GM21528 (cell line): ENCODE measurements at regions not wholly inside any gene's neighbourhood (a gene's known extent, or its start where the extent isn't known, plus 50 kb on each side); places are given as distances from the start of the nearest gene placed in this dataset.
"Not testable (repeated sequence)": the region's sequence is repeated elsewhere in the genome, so short reads cannot be mapped to it uniquely, and the experiment has no call there.

Experiments used
- ATAC-seq: cut with Tn5 transposase; IDR thresholded peaks from one replicate; pipeline ENCODE4 v1.9.1; 2021; ENCODE audit warnings: mild to moderate bottlenecking, moderate library complexity; ENCODE audit not compliant: unreplicated experiment, low FRiP score

GRCh38 chr10:18866852-18867251 is 181.7 kb upstream of the MALRD1 start:
- ATAC-seq, result no peak

- no peak for ATAC-seq
Observed at GRCh38 chr10:18868919-18869318, 179.7 kb upstream of the MALRD1 start.

GRCh38 chr10:18875477-18875876 is 173.1 kb upstream of the MALRD1 start:
- no peak for ATAC-seq

GRCh38 chr10:18879284-18879683 is 169.3 kb upstream of the MALRD1 start:
- no peak for ATAC-seq

- no peak for ATAC-seq
Observed at GRCh38 chr10:18880530-18880929, 168.1 kb upstream of the MALRD1 start.

DNA sequence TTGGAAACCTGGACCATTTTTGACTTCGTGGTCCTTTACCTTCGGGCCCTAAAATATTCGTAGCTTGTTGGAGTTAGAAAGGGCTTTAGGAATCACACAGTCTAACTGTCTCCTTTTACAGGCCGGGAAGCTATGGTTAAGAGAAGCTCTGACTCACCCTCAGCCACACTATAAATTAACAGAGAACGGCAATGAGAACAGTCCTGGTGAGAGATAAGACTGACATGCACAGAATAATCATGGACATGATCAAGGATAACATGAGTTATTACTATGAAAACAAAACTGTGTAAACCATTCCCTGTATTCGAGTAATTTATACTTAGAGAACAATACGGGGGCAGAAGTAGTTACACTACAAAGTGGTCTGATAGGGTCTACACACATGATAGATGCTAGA is 162.5 kb upstream of the MALRD1 start:
- no peak for ATAC-seq

DNA sequence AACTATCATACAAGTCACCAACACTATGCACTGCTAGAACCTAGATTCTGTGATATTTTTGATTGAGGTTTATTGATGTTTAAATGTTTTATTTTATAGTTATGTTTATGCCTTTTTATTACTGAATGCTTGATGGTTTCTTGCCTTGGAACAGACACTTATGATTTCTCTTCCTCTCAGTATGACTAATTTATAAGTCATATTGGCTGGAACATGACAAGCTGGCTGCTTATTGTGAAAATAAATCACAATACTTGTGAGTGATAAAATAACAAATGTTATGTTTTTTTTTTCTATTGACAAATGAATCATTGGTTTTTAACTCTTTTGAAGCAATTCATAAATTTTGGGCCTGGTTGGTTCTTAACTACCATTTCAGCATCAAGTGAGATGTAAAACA is 142.0 kb upstream of the MALRD1 start:
- no peak for ATAC-seq

DNA sequence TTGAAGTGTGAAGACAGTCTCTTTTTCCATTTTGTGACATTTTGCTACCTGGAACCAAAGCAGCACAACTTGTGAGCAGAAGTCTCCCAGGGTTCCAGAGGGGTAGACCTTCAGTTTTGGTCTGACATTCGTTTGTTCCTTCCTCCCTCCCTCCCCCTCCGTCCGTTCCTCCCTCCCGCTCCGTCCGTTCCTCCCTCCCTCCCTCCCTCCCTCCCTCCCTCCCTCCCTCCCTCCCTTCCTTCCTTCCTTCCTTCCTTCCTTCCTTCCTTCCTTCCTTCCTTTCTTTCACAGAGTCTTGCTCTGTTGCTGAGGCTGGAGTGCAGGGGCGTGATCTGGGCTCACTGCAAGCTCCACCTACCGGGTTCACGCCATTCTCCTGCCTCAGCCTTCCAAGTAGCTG is 131.2 kb upstream of the MALRD1 start:
- ATAC-seq, result not testable (repeated sequence)

DNA sequence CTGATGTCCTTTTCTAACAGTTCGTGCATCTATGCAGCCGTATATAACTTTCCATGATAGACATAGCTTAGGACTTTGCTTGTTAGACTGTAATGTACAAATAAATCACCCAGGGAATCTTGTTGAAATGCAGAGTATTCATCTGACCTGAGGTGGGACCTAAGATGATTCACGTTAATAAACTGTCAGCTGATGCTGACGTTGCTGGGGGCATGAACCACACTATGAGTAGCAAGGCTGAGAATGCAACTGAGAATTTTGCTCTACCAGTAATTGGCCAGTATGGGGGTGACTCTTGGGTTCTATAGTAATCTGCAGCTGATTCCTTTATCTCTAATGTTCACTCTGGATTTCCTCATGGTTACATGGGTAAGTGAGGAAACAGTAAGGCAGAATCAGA is 130.1 kb upstream of the MALRD1 start:
- ATAC-seq, result no peak

GRCh38 chr10:18949391-18949790 is 99.2 kb upstream of the MALRD1 start:
- ATAC-seq, result no peak

- ATAC-seq, result not testable (repeated sequence)
Observed at GRCh38 chr10:18951072-18951823, 97.4 kb upstream of the MALRD1 start.

DNA sequence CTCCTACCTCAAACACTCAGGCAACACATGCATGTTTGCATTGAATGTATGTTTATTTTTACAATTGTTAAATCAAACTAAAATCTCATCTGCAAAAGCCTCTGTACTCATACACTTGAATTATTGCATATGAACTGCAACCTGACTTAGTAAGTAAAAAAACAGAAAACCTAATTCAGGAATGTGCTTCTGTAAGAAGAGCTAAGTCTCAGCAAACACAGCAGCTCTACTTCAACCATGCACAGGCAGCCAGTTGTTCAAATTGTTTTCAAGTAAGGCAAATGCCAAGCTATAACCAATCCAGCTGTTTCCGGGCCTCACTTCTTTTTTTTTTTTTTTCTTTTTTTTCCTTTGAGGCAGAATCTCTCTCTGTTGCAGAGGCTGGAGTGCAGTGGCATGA is 93.5 kb upstream of the MALRD1 start:
- ATAC-seq, result no peak

DNA sequence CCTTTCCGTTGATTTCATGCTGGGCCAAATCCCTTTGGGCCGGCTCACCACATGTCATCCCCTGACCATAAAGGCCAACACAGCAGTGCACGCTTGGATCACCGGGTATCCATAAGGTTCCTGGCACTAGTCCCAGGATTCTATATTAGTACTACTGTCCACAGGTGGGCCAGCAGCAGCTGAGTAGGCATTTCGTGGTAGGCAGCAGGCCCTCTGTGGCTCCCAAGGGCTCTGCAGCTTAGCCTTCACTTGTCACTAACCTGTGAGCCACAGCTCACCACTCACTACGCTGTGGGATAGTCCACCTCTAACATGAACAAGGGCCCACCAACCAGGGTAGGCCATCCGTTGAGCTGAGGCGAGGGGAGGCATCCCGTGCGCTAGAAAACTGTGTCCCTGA is 89.2 kb upstream of the MALRD1 start:
- ATAC-seq, result no peak

- ATAC-seq, result no peak
Observed at GRCh38 chr10:18960466-18961079, 88.0 kb upstream of the MALRD1 start.

GRCh38 chr10:18968159-18968558 is 80.4 kb upstream of the MALRD1 start:
- ATAC-seq, result no peak

DNA sequence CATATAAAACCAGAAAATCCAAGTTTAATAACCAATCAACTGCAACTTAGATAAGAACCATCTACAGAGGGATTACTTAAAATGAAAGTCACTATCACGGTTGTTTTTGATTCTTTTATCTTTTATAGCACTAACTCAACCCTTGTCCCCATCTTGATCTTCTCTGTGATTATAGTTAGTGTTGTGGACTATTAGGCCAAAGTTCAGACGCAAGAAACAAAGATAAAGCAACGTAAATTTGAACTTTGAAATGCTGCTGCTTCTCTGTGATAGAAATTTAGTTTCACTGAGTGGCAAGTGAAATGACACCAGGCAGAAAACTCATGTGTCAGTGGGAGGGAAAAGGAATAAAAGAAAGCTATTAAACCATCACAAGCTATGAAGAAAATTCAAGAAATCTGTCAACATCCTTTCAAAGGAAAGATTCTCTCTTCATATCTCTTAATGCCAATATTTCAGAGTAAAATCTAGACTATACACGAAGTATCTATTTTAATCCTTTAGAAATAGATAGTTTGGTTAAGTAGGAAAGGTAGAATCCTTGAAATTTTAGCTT is 71.8 kb upstream of the MALRD1 start:
- ATAC-seq, result no peak

GRCh38 chr10:18980089-18980629 is 68.4 kb upstream of the MALRD1 start:
- ATAC-seq, result no peak

DNA sequence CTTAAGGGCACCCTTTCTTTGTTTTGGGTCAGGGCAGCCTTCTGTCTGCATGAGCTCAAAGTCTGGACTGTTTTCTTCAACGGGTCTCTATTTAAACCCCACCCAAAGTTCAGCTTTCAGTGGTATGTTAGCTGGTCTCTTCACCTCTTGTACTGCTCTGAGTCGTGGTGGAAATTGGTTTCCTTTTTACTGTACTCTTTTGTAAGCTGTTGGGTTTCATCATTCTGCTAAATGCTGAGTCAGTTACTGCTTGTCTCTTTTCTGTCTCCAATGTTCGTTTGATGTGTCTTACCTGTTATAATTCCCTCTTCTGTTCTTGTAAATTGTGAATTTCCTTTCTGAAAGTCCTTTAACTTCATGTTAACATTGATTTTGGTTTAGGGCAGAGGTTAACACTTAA is 64.1 kb upstream of the MALRD1 start:
- no peak for ATAC-seq

DNA sequence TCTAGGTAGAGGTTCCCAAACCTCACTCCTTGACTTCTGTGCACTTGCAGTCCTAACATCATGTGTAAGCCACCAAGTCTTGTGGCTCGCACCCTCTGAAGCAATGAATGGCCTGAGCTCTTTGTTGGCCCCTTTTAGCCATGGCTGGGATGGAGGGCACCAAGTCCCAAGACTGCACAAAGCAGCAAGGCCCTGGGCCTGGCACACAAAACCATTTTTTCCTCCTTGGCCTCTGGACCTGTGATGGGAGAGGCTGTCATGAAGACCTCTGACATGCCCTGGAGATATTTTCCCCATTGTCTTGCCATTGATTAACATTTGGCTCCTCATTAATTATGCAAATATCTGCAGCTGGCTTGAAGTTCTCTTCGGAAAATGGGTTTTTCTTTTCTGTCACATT is 60.3 kb upstream of the MALRD1 start:
- no peak for ATAC-seq
